Stimulated activated naive CD4-positive, alpha-beta T cell (primary cell): ENCODE measurements at regions not wholly inside any gene's neighbourhood (a gene's known extent, or its start where the extent isn't known, plus 50 kb on each side); places are given as distances from the start of the nearest gene placed in this dataset.

Source experiments
- DNase-seq, 6 experiments: peaks; one replicate each; lab custom pipeline; 2025; lab: John Stamatoyannopoulos, UW

GRCh38 chr10:42952349-42952748, 124.5 kb upstream of the RET start:
- no peak for DNase-seq

- no peak for DNase-seq
Observed at GRCh38 chr10:42952931-42953683, 123.8 kb upstream of the RET start.

DNA sequence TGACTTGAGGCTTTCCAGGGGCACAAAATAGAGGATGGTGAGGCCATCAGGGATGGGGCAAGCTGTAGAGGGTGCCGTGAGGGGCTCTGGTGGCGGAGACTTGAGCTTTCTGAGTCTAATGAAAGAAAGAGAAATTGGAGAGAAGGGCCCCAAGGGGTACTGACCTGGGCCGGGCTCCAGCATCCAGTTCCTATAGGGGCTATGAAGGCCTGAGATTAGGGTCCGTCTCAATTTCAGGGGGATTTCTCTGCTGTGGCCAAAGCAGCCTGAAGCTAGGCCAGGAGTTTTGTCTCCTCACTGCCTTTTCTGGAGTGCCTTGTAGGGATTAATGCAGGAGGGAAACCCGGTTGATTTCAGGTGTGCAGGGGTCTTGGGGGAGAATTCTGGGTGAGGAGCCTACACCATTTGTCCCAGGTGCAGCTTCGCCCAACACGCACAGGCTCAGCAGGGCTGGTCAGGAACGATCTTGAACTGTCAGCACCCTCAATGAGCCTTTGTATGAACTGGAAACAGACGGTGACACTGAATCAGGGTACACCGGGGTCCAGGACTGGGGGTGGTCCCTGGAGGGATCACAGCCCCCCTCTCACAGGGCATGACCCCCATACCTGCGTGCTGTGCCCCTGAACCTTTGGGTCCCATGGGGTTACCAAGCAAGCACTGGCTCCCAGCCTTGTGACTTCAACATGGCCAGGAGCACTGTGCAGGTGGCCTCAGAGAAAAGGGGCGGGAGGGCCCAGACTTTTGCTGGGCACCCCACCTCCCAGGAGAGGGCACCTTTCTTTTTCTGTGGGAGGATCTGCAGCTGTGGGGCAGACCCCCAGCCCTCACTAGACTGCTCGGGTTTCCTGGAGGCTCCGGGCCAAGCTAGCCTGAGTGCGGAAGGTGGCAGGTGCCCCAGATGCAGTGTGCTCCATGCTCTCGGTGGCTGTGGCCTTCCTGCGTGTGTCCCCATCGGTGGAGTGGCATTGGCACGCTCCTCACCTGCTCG, 122.9 kb upstream of the RET start:
- DNase-seq: no peak

- no peak for DNase-seq
Observed at GRCh38 chr10:42954766-42955492, 121.9 kb upstream of the RET start.

GRCh38 chr10:42955493-42955889, 121.4 kb upstream of the RET start:
- no peak for DNase-seq

DNA sequence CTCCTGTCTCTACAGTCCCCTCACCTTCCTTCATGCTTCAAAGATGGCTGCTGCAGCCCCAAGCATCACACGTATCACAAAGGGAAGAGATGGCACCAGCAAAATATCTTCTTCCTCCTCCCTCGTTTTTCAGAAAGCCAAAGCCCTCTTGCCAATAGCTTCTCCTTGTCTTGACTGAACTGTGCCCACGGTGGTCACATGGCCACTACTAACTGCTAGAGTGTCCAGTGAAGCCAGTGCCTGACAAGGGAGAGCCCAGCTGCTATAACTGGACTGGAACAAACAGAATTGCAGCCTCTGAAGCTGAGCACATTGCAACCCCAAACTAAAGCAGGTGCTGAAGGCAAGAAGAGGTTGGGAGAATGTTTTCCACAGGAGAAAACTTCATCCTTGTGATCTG, 120.8 kb upstream of the RET start:
- no peak for DNase-seq

- DNase-seq: no peak
Observed at GRCh38 chr10:42958142-42958868, 118.6 kb upstream of the RET start.

GRCh38 chr10:42959833-42960232, 117.0 kb upstream of the RET start:
- DNase-seq: no peak

- DNase-seq: no peak
Observed at GRCh38 chr10:42960491-42960990, 116.3 kb upstream of the RET start.

DNA sequence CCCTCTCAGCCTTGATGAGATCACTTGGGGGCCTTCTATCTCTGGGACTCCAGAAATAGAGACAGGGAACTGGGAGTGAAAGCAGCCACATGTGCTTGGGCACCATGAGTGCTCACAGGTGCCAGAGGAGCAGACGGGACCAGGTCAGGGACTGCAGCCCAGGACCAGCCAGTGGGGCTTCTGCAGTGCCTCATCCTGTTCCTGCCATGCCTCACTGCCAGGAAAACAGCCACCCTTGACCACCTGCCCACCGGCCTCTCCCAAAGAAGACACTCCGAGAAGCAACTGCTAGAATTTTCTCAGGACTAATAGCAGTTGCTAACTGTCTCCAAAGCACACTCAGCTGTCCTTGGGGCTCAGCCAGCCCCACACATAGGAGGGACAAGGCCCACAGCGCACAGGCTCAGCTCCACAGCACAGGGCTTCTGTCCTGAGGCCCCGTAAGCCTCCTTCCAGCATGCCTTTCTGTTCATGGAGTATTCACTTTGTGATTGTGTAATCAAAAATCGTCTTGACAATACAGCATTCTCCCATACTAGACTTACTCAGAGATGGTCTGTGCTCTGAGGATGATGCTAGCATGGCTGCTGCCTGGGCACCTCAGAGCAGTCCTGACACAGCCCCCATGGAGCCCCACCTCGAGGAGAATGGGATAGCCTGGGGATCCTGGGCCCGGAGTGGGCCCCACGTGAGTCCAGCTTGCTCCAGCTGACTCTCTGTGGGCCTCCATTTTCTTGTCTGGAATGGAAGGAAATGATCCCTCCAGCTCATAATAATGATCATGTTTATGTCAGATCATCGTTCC, 115.7 kb upstream of the RET start:
- no peak for DNase-seq

DNA sequence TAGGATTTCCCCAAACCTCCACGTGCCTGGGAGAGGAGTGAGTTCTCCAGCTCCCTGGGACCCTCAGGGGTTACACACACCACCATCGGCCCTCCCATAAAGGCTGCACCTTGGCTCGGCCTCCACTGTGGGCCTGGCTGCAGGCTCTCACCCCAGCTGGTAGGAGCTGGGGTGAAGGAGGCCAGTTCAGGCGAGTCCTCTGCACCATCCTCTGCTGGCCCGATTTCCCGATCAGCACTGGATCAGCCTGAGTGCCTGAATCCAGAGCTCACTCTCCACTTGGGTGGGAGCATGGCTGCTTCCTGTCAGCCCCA, 115.1 kb upstream of the RET start:
- no peak for DNase-seq

GRCh38 chr10:42962110-42962901, 114.6 kb upstream of the RET start:
- no peak for DNase-seq

DNA sequence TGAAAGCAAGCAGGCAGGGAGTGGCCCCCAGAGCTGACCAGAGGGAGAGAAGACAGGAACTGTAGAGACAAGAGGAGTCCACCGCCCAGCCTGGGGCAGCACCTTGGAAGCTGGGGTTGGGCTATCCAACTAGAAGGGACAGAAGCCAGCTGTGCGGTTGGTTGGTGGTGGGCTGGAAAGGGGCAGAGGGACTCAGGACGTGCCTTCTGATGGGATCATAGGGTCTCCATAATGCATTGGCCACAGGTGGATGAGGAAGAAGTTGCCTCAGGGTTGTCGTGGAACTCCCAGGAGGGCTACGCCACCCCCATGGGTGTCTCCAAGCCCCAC, 114.0 kb upstream of the RET start:
- no peak for DNase-seq

- DNase-seq: no peak
Observed at GRCh38 chr10:42963312-42963711, 113.6 kb upstream of the RET start.

DNA sequence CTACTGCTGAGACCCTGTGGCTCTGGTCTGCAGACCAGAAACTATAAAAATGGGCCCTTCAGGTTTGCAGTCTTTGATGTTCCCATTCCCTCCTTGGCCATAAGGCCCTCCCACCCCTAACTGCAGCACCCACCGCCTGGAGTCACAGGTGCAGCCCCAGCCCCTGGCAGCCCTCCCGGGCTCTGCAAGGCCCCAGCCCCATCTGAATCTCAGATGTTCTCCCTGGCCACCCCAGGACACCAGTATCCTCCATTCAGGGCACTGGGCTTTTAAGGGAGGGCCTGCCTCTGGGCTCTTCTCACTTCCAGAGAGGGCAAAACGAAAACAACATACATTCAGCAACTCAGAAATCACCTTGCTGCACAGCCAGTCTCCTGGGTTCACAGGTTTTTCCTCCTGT, 107.7 kb upstream of the RET start:
- DNase-seq: no peak

DNA sequence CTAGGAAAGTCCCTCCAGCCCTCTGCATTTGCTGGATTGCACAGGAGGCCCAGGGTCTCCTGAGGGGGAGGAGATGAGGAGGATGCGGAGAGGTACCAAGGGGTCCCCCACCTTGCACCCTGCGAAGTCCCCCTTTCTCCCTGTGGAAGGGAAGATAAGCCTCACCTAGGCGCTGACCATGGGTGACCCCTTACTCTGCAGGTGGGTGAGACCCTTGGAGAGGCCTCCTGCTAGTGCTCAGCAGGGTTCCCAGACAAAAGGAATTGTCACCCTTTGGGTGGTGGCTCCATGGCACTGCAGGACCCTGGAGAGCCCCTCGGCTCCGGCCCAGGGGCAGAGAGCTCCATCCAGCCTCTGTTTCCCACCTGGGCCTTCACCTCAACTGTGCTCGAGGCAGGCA, 107.0 kb upstream of the RET start:
- DNase-seq: no peak

GRCh38 chr10:42970451-42971250, 106.2 kb upstream of the RET start:
- no peak for DNase-seq

GRCh38 chr10:42971251-42971599, 105.6 kb upstream of the RET start:
- no peak for DNase-seq

DNA sequence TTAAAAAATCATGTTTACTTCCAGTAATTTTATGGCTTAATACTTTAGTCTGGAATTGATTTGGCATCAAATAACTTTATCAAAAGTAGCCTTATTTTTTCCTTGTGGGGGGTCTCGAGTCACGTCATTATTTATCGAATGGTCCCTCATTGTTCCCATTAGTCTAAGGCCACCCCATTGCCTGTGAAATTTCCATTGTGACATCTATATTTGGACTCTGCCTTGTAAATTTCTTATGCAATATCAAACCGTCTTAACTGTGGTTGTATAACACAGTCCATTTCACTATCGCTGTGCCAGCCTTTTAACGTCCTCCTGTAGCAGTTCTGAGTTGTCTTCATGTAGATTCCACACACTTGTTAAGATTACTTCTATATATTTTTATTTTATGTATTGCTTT, 103.9 kb upstream of the RET start:
- no peak for DNase-seq

- DNase-seq: no peak
Observed at GRCh38 chr10:42973411-42973810, 103.5 kb upstream of the RET start.
